SK-N-MC (cell line): ENCODE measurements at regions not wholly inside any gene's neighbourhood (a gene's known extent, or its start where the extent isn't known, plus 50 kb on each side); places are given as distances from the start of the nearest gene placed in this dataset.

ENCODE experiments used
- EZH2 ChIP-seq: fragments of 200-600 bp; sonication (generic); IDR thresholded peaks from one replicate; pipeline ENCODE4 v1.6.1; 2017; ENCODE audit warnings: antibody characterized with exemption
- FOXP2 ChIP-seq: optimal IDR thresholded peaks from 2 replicates; pipeline ENCODE3; 2011; ENCODE audit warnings: mild to moderate bottlenecking, moderate library complexity; ENCODE audit not compliant: insufficient read depth; ENCODE audit errors: extremely low read length, control extremely low read depth
- POLR2AphosphoS5 ChIP-seq: IDR thresholded peaks from 2 replicates; pipeline ENCODE4 v1.6.1; 2012; ENCODE audit warnings: mild to moderate bottlenecking, low read depth, low read length, borderline replicate concordance

DNA sequence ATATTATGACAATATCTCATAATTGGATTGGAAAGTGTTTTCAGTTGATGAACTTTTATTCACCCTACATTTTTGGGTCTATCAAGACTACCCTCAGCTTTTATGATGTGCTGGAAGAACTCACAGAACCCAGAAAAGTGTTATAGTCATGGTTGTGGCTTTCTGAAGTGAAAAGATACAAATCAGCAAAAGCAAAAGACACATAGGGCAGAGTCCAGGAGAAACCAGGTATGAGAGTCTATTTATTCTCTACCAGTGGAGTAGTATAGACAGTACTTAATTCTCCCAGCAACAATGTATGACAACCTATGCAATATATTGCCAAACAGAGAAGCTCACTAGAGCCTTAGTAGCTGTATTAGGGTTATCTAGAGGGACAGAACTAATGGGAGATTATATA lies 280.4 kb upstream of the TTC14 start:
- TF ChIP-seq POLR2AphosphoS5 (no peak), EZH2 (no peak), FOXP2 (no peak)
